ENCODE measurements at regions not wholly inside any gene's neighbourhood (a gene's known extent, or its start where the extent isn't known, plus 50 kb on each side); places are given as distances from the start of the nearest gene placed in this dataset.

DNA sequence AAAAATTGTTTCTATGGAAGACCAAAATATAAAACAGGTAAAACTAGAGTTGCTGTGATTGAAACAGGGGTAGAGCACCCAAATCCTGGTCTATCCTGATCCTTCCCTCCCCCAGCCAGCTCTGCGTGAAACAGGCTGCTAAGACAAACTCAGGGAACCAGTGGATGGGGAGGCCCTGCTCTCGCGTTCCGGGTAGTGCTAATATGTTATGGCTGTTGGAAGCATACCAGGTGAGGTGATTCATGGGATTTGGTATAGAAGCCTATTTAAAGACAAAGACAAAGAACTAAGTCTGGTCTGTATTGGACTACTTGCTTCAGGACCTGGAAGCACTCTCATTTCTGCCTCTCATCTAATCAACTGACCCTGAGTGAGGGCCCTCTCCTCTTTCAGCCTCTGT lies 63.0 kb upstream of the CCBE1 start:
- TF ChIP-seq GATA2 (IDR thresholded peaks at IDR 0.05; ENCODE audit: low read depth, low read length) (no peak), GATA3 (IDR thresholded peaks at IDR 0.05; ENCODE audit: low read depth, low read length) (no peak)
